ENCODE measurements at regions not wholly inside any gene's neighbourhood (a gene's known extent, or its start where the extent isn't known, plus 50 kb on each side); places are given as distances from the start of the nearest gene placed in this dataset.

DNA sequence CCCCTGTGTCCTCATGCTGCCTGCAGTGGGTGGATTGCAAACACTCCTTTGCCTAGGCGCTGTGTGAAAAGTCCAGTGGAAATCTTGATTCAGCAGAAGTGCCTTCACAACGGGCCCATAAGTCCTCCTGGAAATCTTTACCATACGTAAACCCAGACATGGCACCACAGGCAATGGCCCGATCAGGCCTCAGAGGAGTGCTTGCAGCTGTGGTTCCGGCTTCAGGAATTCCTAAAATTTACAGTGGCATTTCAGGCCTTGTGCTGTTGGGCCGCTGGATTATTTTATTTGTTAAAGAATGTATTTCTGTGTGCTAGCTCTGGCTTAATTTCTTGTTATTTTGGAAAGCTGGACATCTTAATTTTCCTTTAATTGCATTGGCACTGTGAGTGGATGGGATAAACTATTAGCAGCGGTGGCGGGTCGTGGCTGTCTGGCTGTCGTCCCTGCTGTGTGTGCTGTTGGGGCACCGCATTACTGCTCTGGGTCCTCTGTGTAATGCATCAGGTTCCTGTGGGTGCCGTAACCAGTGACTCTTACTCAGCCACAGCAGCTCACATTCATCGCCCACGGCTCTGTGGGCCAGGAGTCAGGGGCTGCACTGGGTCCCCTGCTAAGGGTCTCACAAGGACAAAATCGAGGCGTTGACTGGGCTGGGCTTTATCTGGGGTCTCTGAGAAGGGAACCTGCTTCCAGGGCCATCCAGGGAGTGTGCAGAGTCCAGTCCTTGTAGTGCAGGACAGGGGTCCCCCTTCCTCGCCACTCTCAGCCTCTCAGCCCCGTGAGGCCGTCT is 73.1 kb downstream of the RTP5 start:
- TF ChIP-seq, protein P1, sequence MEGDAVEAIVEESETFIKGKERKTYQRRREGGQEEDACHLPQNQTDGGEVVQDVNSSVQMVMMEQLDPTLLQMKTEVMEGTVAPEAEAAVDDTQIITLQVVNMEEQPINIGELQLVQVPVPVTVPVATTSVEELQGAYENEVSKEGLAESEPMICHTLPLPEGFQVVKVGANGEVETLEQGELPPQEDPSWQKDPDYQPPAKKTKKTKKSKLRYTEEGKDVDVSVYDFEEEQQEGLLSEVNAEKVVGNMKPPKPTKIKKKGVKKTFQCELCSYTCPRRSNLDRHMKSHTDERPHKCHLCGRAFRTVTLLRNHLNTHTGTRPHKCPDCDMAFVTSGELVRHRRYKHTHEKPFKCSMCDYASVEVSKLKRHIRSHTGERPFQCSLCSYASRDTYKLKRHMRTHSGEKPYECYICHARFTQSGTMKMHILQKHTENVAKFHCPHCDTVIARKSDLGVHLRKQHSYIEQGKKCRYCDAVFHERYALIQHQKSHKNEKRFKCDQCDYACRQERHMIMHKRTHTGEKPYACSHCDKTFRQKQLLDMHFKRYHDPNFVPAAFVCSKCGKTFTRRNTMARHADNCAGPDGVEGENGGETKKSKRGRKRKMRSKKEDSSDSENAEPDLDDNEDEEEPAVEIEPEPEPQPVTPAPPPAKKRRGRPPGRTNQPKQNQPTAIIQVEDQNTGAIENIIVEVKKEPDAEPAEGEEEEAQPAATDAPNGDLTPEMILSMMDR (IDR thresholded peaks at IDR 0.05): no peak
- TF ChIP-seq POLR2AphosphoS5 (IDR thresholded peaks at IDR 0.05): no peak
- TF ChIP-seq POLR2A (IDR thresholded peaks at IDR 0.05): no peak
